Sigmoid colon (tissue), 6 donors: ENCODE measurements at regions not wholly inside any gene's neighbourhood (a gene's known extent, or its start where the extent isn't known, plus 50 kb on each side); places are given as distances from the start of the nearest gene placed in this dataset.

Source experiments
- DNase-seq: peaks from one replicate; pipeline ENCODE4 v3.0.0-alpha.2; 2019
- H3K27ac ChIP-seq, 4 donors: fragments of 200-600 bp; sonication (generic); one replicate each; pipeline ENCODE4 v1.5.1; 2016 to 2019; ENCODE audit warnings: mild to moderate bottlenecking in 1 of 4
- H3K27me3 ChIP-seq, 3 donors: fragments of 200-600 bp; sonication (generic); one replicate each; pipeline ENCODE4 v1.5.1; 2019; ENCODE audit warnings: mild to moderate bottlenecking in 1 of 3
- H3K36me3 ChIP-seq, 4 donors: fragments of 200-600 bp; sonication (generic); one replicate each; pipeline ENCODE4 v1.5.1; 2016 to 2019
- H3K4me1 ChIP-seq, 4 donors: fragments of 200-600 bp; sonication (generic); one replicate each; pipeline ENCODE4 v1.5.1; 2017 to 2019
- H3K4me3 ChIP-seq, 4 donors: fragments of 200-600 bp; sonication (generic); one replicate each; pipeline ENCODE4 v1.5.1; 2017 to 2019; ENCODE audit warnings: mild to moderate bottlenecking in 2 of 4, moderate library complexity in 1 of 4
- H3K9me3 ChIP-seq, 4 donors: fragments of 200-600 bp in 3 of 4; sonication (generic) in 3 of 4; one replicate each; pipeline versions ENCODE4 v1.5.1 to v1.6.1; 2013 to 2019
- CTCF ChIP-seq, 4 experiments: fragments of 450-650 bp in 3 of 4; fragments of 200-600 bp in 1 of 4; IDR thresholded peaks; one replicate each; pipeline ENCODE4 v1.5.1; 2016 to 2019; ENCODE audit warnings: antibody characterized with exemption in 4 of 4, mild to moderate bottlenecking in 3 of 4, moderate library complexity in 2 of 4
- EP300 ChIP-seq, 4 donors: sonication (generic); formaldehyde crosslinking; IDR thresholded peaks; one replicate each; pipeline ENCODE4 v1.6.1; 2017; ENCODE audit warnings: antibody characterized with exemption in 4 of 4
- POLR2A ChIP-seq, 2 donors: fragments of 450-650 bp; IDR thresholded peaks; one replicate each; pipeline ENCODE4 v1.6.1; 2016; ENCODE audit warnings: antibody characterized with exemption in 2 of 2, mild to moderate bottlenecking in 2 of 2, moderate library complexity in 2 of 2
- POLR2AphosphoS5 ChIP-seq, 4 donors: sonication (generic); formaldehyde crosslinking; IDR thresholded peaks; one replicate each; pipeline ENCODE4 v1.6.1; 2017; ENCODE audit warnings: antibody characterized with exemption in 4 of 4
- WGBS, 2 donors: extraction: QIAGEN DNeasy Blood & Tissue Kit; methylation state at CpG; one replicate each; pipeline ENCODE4 v1.1.7; 2013; 5-methylcytosine and 5-hydroxymethylcytosine counted together
- intact Hi-C: fragments of 100-400 bp; cut with DNase I; formaldehyde crosslinking; loops from one replicate; pipeline ENCODE4 v1.15.1; 2023
- donor health status: healthy with polysubstance abuse.
- donor health status: healthy.

GRCh38 chr9:90307167-90307833 lies 335.3 kb downstream of the DIRAS2 start:
- Histone ChIP-seq H3K4me3 (no peak overlapping the region), H3K4me1 (peaks cover 0 to 20% (median 16%) of the 10 kb centered on the region in 4 donors), H3K36me3 (no peaks in the 10 kb centered on the region), H3K27ac (peak overlapping the region in 1 of 4 donors; percentile 41), H3K27me3 (no peaks in the 10 kb centered on the region), H3K9me3 (no peaks in the 10 kb centered on the region)
- TF ChIP-seq CTCF (IDR thresholded peaks at IDR 0.05) (no peak), EP300 (IDR thresholded peaks at IDR 0.05) (no peak), POLR2A (IDR thresholded peaks at IDR 0.05) (no peak), POLR2AphosphoS5 (IDR thresholded peaks at IDR 0.05) (no peak)
- DNase-seq = no peak
- 80 to 92% methylated on average over 4 of the region's 4 CpGs for WGBS, 2 donors
- intact Hi-C loops = no loop called here

DNA sequence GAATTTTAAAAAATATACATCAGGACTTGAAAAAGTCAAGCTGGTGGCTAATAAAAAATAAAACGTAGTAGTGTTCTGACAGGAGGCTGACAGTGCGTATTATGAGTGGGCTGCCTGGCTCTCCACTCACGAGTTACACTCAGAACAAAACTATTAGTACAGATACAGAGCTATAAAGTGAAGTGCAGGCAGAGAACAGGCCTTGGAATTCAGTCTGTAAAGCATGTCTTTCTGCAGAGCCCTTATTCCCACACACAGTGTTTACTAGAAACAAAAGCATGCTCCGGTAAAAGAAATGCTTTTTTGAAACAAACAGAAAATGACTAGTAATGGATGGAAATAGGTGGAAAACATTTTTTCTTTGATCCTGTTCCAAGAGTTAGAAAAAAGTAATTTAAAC lies 334.7 kb downstream of the DIRAS2 start:
- 71 to 76% methylated on average over 4 of the region's 4 CpGs for WGBS, 2 donors
- no peaks in the 10 kb centered on the region for H3K9me3 ChIP-seq
- peaks cover 0 to 20% (median 16%) of the 10 kb centered on the region in 4 donors for H3K4me1 ChIP-seq
- DNase-seq = no peak
- intact Hi-C loops = no loop called here
- H3K36me3 ChIP-seq = no peaks in the 10 kb centered on the region
- peak overlapping the region in 1 of 4 donors; percentile 41 for H3K27ac ChIP-seq
- H3K27me3 ChIP-seq = no peaks in the 10 kb centered on the region
- H3K4me3 ChIP-seq = no peak overlapping the region
- no peak for TF ChIP-seq EP300 (IDR thresholded peaks at IDR 0.05)
- TF ChIP-seq POLR2AphosphoS5 (IDR thresholded peaks at IDR 0.05) = peak in 1 of 4 donors; percentile 33
- TF ChIP-seq POLR2A (IDR thresholded peaks at IDR 0.05) = no peak
- no peak for TF ChIP-seq CTCF (IDR thresholded peaks at IDR 0.05)

GRCh38 chr9:90308691-90309090 lies 333.9 kb downstream of the DIRAS2 start:
- TF ChIP-seq POLR2A (IDR thresholded peaks at IDR 0.05) (no peak), EP300 (IDR thresholded peaks at IDR 0.05) (no peak), CTCF (IDR thresholded peaks at IDR 0.05) (no peak), POLR2AphosphoS5 (IDR thresholded peaks at IDR 0.05) (no peak)
- Histone ChIP-seq H3K36me3 (no peaks in the 10 kb centered on the region), H3K9me3 (no peaks in the 10 kb centered on the region)

GRCh38 chr9:90309809-90310520 lies 332.7 kb downstream of the DIRAS2 start:
- TF ChIP-seq CTCF (IDR thresholded peaks at IDR 0.05) (no peak), EP300 (IDR thresholded peaks at IDR 0.05) (no peak), POLR2AphosphoS5 (IDR thresholded peaks at IDR 0.05) (no peak), POLR2A (IDR thresholded peaks at IDR 0.05) (no peak)
- no peak for DNase-seq
- peaks cover 0 to 20% (median 16%) of the 10 kb centered on the region in 4 donors for H3K4me1 ChIP-seq
- H3K4me3 ChIP-seq = no peak overlapping the region
- H3K27ac ChIP-seq = no peak overlapping the region
- 16 to 76% methylated on average over 7 of the region's 7 CpGs for WGBS, 2 donors
- intact Hi-C loops = no loop called here
- no peaks in the 10 kb centered on the region for H3K9me3 ChIP-seq
- H3K27me3 ChIP-seq = no peaks in the 10 kb centered on the region
- no peaks in the 10 kb centered on the region for H3K36me3 ChIP-seq

More at GRCh38 chr9:90308691-90309090, 333.9 kb downstream of the DIRAS2 start:
- 27 to 68% methylated on average over 4 of the region's 4 CpGs for WGBS, 2 donors
- Histone ChIP-seq H3K27ac (peak overlapping the region in 1 of 4 donors; percentile 41), H3K27me3 (no peaks in the 10 kb centered on the region), H3K4me1 (peaks cover 0 to 20% (median 16%) of the 10 kb centered on the region in 4 donors), H3K4me3 (no peak overlapping the region)
- DNase-seq = no peak
- intact Hi-C loops = no loop called here
